ENCODE measurements at regions not wholly inside any gene's neighbourhood (a gene's known extent, or its start where the extent isn't known, plus 50 kb on each side); places are given as distances from the start of the nearest gene placed in this dataset.

GRCh38 chr15:93333796-93334195 is 244.8 kb upstream of the RGMA start:
- H3K79me1 ChIP-seq (ENCODE audit: low read depth, low read length), result no peaks in the 10 kb centered on the region
- H3K56ac ChIP-seq (replicated peaks; ENCODE audit: insufficient read length, low read depth, low read length), result no peak overlapping the region
- 16% methylated on average over 6 of the region's 6 CpGs; no CpG with 5 or more reads in 1 of the 2 experiments for WGBS, 2 experiments (ENCODE audit: extremely low coverage in 1 of 2, insufficient coverage in 1 of 2, insufficient read length in 1 of 2, insufficient replicate concordance in 2 of 2, low coverage in 1 of 2, low lambda C conversion rate in 2 of 2, missing lambda C conversion rate in 1 of 2)
- no peak overlapping the region for H3K4ac ChIP-seq (replicated peaks; ENCODE audit: insufficient read length, low read depth, low read length)
- peaks cover 4 to 19% (median 11%) of the 10 kb centered on the region in 4 experiments for H3K4me1 ChIP-seq (replicated peaks in 1 of 4; ENCODE audit: control insufficient read depth in 3 of 4, insufficient read depth in 4 of 4, low read length in 3 of 4)
- H3K4me3 ChIP-seq (ENCODE audit: extremely low read depth in 1 of 4, insufficient read depth in 2 of 4, low read depth in 3 of 4, low read length in 4 of 4), result peak overlapping the region in 3 of 4 experiments; percentile 30 to 53 (median 32); a peak in 4 of 8 replicates
- peak overlapping the region; percentile 5; the same call in 1 of the 2 replicates for H3K18ac ChIP-seq (ENCODE audit: extremely low read depth, low read length)
- no peak overlapping the region for H3K14ac ChIP-seq (ENCODE audit: insufficient read length)
- no peak overlapping the region for H3K9ac ChIP-seq (replicated peaks in 1 of 4; ENCODE audit: extremely low read depth in 1 of 4, low read depth in 3 of 4, low read length in 3 of 4)
- H3K27me3 ChIP-seq (replicated peaks in 1 of 4; ENCODE audit: control insufficient read depth in 3 of 4, extremely low read depth in 1 of 4, insufficient read depth in 3 of 4, low read length in 3 of 4), result peaks cover 5 to 44% (median 31%) of the 10 kb centered on the region in 4 experiments
- H2BK120ac ChIP-seq (replicated peaks; ENCODE audit: low read depth, low read length), result no peak overlapping the region
- no peak overlapping the region for H3K27ac ChIP-seq (ENCODE audit: low read depth, low read length)
- H2BK20ac ChIP-seq (ENCODE audit: low read length), result no peak overlapping the region
- no peak overlapping the region for H4K91ac ChIP-seq (replicated peaks; ENCODE audit: insufficient read length, low read length)
- H4K8ac ChIP-seq (ENCODE audit: extremely low read depth, insufficient read depth, low read length), result peak overlapping the region; percentile 4; the same call in 1 of the 2 replicates
- H4K20me1 ChIP-seq (replicated peaks in 1 of 2; ENCODE audit: control insufficient read depth in 1 of 2, insufficient read depth in 2 of 2, low read length in 2 of 2), result no peaks in the 10 kb centered on the region
- ChIA-PET CTCF (ENCODE audit: partially characterized antibody) (interaction anchor here (0.7 to 2.9 kb wide), 31 partner anchors 8 to 663 kb away, joined by 3 to 14 read pairs (median 3); no protein-coding TSS in a partner anchor), POLR2A (ENCODE audit: partially characterized antibody) (interaction anchor here (1.4 to 1.6 kb wide), 2 partner anchors 28 to 55 kb away, joined by 3 to 7 read pairs; no protein-coding TSS in a partner anchor)
- no peak overlapping the region for H2BK12ac ChIP-seq (ENCODE audit: low read depth, low read length)
- DNase-seq (ENCODE audit: low read depth in 1 of 2, low spot score in 2 of 2) (peak in 1 of 2 experiments; percentile 61), FAIRE-seq (peak; percentile 96)
- no peak overlapping the region; the same call in 1 of the 2 replicates for H2AFZ ChIP-seq (ENCODE audit: low read length)
- no peaks in the 10 kb centered on the region; a peak in 1 of 8 replicates for H3K36me3 ChIP-seq (ENCODE audit: control insufficient read depth in 2 of 4, insufficient read depth in 4 of 4, low read length in 3 of 4)
- no peak overlapping the region for H2BK5ac ChIP-seq (ENCODE audit: low read depth, low read length)
- no peaks in the 10 kb centered on the region for H3K9me3 ChIP-seq (ENCODE audit: insufficient read depth in 2 of 2, low read depth in 1 of 2, low read length in 1 of 2)
- H4K5ac ChIP-seq (ENCODE audit: insufficient read length, low read depth, low read length), result no peak overlapping the region
- H3K79me2 ChIP-seq (ENCODE audit: control insufficient read depth in 1 of 2, insufficient read depth in 2 of 2, low read length in 2 of 2), result no peaks in the 10 kb centered on the region
- H3K4me2 ChIP-seq (ENCODE audit: insufficient read depth in 1 of 2, low read depth in 2 of 2, low read length in 2 of 2), result peak overlapping the region; percentile 67 to 78
- no peak overlapping the region for H2BK15ac ChIP-seq (ENCODE audit: low read length)
- no peak overlapping the region for H3K23ac ChIP-seq (ENCODE audit: insufficient read length)
- H3K23me2 ChIP-seq (ENCODE audit: low read depth, low read length), result peaks cover 4% of the 10 kb centered on the region; the same call in 1 of the 2 replicates
- H2AK5ac ChIP-seq (ENCODE audit: low read depth, low read length), result no peak overlapping the region
- TF ChIP-seq E2F6 (IDR thresholded peaks at IDR 0.05) (no peak), POLR2AphosphoS5 (IDR thresholded peaks at IDR 0.05; ENCODE audit: low read depth, low read length) (no peak), CHD2 (IDR thresholded peaks at IDR 0.05; ENCODE audit: low read length) (no peak), RBBP5 (IDR thresholded peaks at IDR 0.05; ENCODE audit: borderline replicate concordance, low read depth, low read length) (no peak), RNF2 (IDR thresholded peaks at IDR 0.05; ENCODE audit: borderline replicate concordance, low read depth, low read length, missing control alignments, poor library complexity, severe bottlenecking) (no peak), CEBPB (IDR thresholded peaks at IDR 0.05; ENCODE audit: low read depth, low read length) (no peak), KDM4A (IDR thresholded peaks at IDR 0.05; ENCODE audit: low read depth, low read length, severe bottlenecking) (no peak), EZH2 (IDR thresholded peaks at IDR 0.05; ENCODE audit: low read depth, low read length, severe bottlenecking) (peak; percentile 32), POU5F1 (IDR thresholded peaks at IDR 0.05; ENCODE audit: low read depth, low read length) (no peak), CBX5 (IDR thresholded peaks at IDR 0.05; ENCODE audit: low read depth, low read length) (no peak)

Data from H1 (cell line).